Heart right ventricle (tissue), 16 donors: ENCODE measurements at regions not wholly inside any gene's neighbourhood (a gene's known extent, or its start where the extent isn't known, plus 50 kb on each side); places are given as distances from the start of the nearest gene placed in this dataset.
"Not testable (repeated sequence)": the region's sequence is repeated elsewhere in the genome, so short reads cannot be mapped to it uniquely, and the experiment has no call there.

Source experiments
- ATAC-seq, 8 donors: fragments of 200-7000 bp; cut with Tn5 transposase; one replicate each; pipeline ENCODE4 v1.9.1; 2020; ENCODE audit warnings: mild to moderate bottlenecking in 8 of 8, moderate library complexity in 8 of 8, moderate number of reproducible peaks in 1 of 8
- DNase-seq, 2 donors: peaks; one replicate each; pipeline ENCODE4 v3.0.0-alpha.2; 2020
- H3K27ac ChIP-seq, 10 donors: fragments of 200-600 bp; sonication (generic) in 2 of 10; one replicate each; pipeline versions ENCODE4 v1.5.0 to v1.8.0; 2020 to 2022; ENCODE audit warnings: mild to moderate bottlenecking in 3 of 10
- H3K27me3 ChIP-seq, 7 donors: fragments of 200-600 bp; one replicate each; pipeline ENCODE4 v1.8.0; 2021 to 2022; ENCODE audit warnings: mild to moderate bottlenecking in 2 of 7
- H3K36me3 ChIP-seq, 9 donors: fragments of 200-600 bp; sonication (generic) in 1 of 9; one replicate each; pipeline versions ENCODE4 v1.5.0 to v1.8.0; 2020 to 2022; ENCODE audit warnings: mild to moderate bottlenecking in 2 of 9
- H3K4me1 ChIP-seq, 9 donors: fragments of 200-600 bp; sonication (generic) in 1 of 9; one replicate each; pipeline versions ENCODE4 v1.5.0 to v1.8.0; 2020 to 2022; ENCODE audit warnings: mild to moderate bottlenecking in 4 of 9
- H3K4me3 ChIP-seq, 10 donors: fragments of 200-600 bp; sonication (generic) in 2 of 10; one replicate each; pipeline versions ENCODE4 v1.5.0 to v1.8.0; 2020 to 2022; ENCODE audit warnings: mild to moderate bottlenecking in 7 of 10, moderate library complexity in 2 of 10
- H3K9me3 ChIP-seq, 11 donors: fragments of 200-600 bp in 10 of 11; sonication (generic) in 2 of 11; one replicate each; pipeline versions ENCODE4 v1.5.0 to v1.8.0; 2013 to 2022; ENCODE audit warnings: mild to moderate bottlenecking in 2 of 11, control low read depth in 1 of 11, moderate library complexity in 1 of 11
- CTCF ChIP-seq, 9 donors: fragments of 200-600 bp; sonication (generic) in 2 of 9; IDR thresholded peaks; one replicate each; pipeline versions ENCODE4 v1.5.0 to v1.8.0; 2021 to 2022; ENCODE audit warnings: antibody characterized with exemption in 9 of 9, mild to moderate bottlenecking in 5 of 9, moderate library complexity in 1 of 9
- WGBS, 2 donors: extraction: QIAGEN DNeasy Blood & Tissue Kit; methylation state at CpG; one replicate each; pipeline ENCODE4 v1.1.7; 2013; ENCODE audit warnings: inconsistent platforms in 1 of 2; 5-methylcytosine and 5-hydroxymethylcytosine counted together
- intact Hi-C, 10 donors: fragments of 100-400 bp; cut with DNase I; formaldehyde crosslinking; loops; one replicate each; pipeline versions ENCODE4 v1.11.1 to v1.14.2; 2022
- donor health status: Arrhythmogenic right ventricular cardiomyopathy.
- donor health status: ischemic (EF 13 %, LVEDD 7.1; RV severe dilation, severe dysfunction).
- donor health status: healthy with polysubstance abuse.
- donor health status: DM: no; HTN: yes; CAD: no.
- donor health status: DM: no; HTN: no; CAD: no.
- donor health status: ischemic (EF 25% LVEDD 6.9; RV normal size, moderate dysfunction).
- donor health status: ischemic (EF 25% LVEDD 5.7; RV mildly dilated, moderate dysfunction).
- donor health status: healthy.
- donor health status: DM: yes; HTN: yes; CAD: no.
- donor health status: Ischemic cardiomyopathy.
- donor health status: ischemic (EF 35%, LVEDD 5.7; RV mildly dilated, moderate dysfunction).
- donor health status: nonischemic (EF 11% LVEDD 7.7; RV severe dilation, severe dysfunction).
- donor health status: DM: yes; HTN: yes; CAD: no.
- donor health status: PGD.
- donor health status: ischemic (EF 29% LVEDD 5.4; RV normal size, mild dysfunction).
- donor health status: nonischemic (EF 23%, LVEDD 6.1; RV moderate dilation, normal function).

GRCh38 chr2:2721296-2721835 is 390.3 kb upstream of the MYT1L start:
- 90% methylated on average over 23 of the region's 23 CpGs for WGBS, 2 donors
- Histone ChIP-seq H3K4me1 (no peaks in the 10 kb centered on the region), H3K27me3 (peaks cover 0 to 12% (median 3%) of the 10 kb centered on the region in 7 donors), H3K36me3 (no peaks in the 10 kb centered on the region), H3K27ac (no peak overlapping the region), H3K4me3 (no peak overlapping the region), H3K9me3 (no peaks in the 10 kb centered on the region)
- intact Hi-C loops = no loop called here
- DNase-seq (no peak), ATAC-seq (no peak)
- TF ChIP-seq CTCF (IDR thresholded peaks at IDR 0.05) = no peak

- H3K9me3 ChIP-seq, H3K4me1 ChIP-seq, DNase-seq, H3K27ac ChIP-seq, H3K4me3 ChIP-seq, H3K36me3 ChIP-seq, intact Hi-C loops, ATAC-seq: not testable (repeated sequence)
- peaks cover 0 to 12% (median under 1%) of the 10 kb centered on the region in 7 donors for H3K27me3 ChIP-seq
- 86 to 91% methylated on average over 13 to 14 of the region's 14 CpGs for WGBS, 2 donors
Observed at GRCh38 chr2:2720806-2721205, 389.7 kb upstream of the MYT1L start.

GRCh38 chr2:2720351-2720750 is 389.3 kb upstream of the MYT1L start:
- DNase-seq (no peak), ATAC-seq (no peak)
- Histone ChIP-seq H3K27me3 (peaks cover 0 to 12% (median 0%) of the 10 kb centered on the region in 7 donors), H3K9me3 (no peaks in the 10 kb centered on the region), H3K4me3 (no peak overlapping the region), H3K36me3 (no peaks in the 10 kb centered on the region), H3K4me1 (no peaks in the 10 kb centered on the region), H3K27ac (no peak overlapping the region)
- 75 to 79% methylated on average over 9 of the region's 9 CpGs for WGBS, 2 donors
- no peak for TF ChIP-seq CTCF (IDR thresholded peaks at IDR 0.05)
- intact Hi-C loops = no loop called here

- Histone ChIP-seq H3K27me3 (peaks cover 0 to 12% (median 0%) of the 10 kb centered on the region in 7 donors), H3K36me3 (no peaks in the 10 kb centered on the region), H3K27ac (no peak overlapping the region), H3K4me1 (no peaks in the 10 kb centered on the region), H3K4me3 (no peak overlapping the region), H3K9me3 (no peaks in the 10 kb centered on the region)
- WGBS, 2 donors = 73 to 81% methylated on average over 8 of the region's 8 CpGs
- intact Hi-C loops = no loop called here
- TF ChIP-seq CTCF (IDR thresholded peaks at IDR 0.05) = no peak
- DNase-seq = no peak
- no peak for ATAC-seq
Observed at GRCh38 chr2:2719781-2720180, 388.7 kb upstream of the MYT1L start.

GRCh38 chr2:2719015-2719414 is 387.9 kb upstream of the MYT1L start:
- intact Hi-C loops = no loop called here
- no peak overlapping the region for H3K27ac ChIP-seq
- H3K4me1 ChIP-seq = no peaks in the 10 kb centered on the region
- no peak overlapping the region for H3K4me3 ChIP-seq
- no peak for DNase-seq
- H3K27me3 ChIP-seq = peaks cover 0 to 13% (median under 1%) of the 10 kb centered on the region in 7 donors
- H3K9me3 ChIP-seq = no peaks in the 10 kb centered on the region
- WGBS, 2 donors = 40 to 44% methylated on average over 6 of the region's 6 CpGs
- H3K36me3 ChIP-seq = no peaks in the 10 kb centered on the region
- ATAC-seq = no peak
- TF ChIP-seq CTCF (IDR thresholded peaks at IDR 0.05) = no peak
